Ascending aorta (tissue), 2 donors: ENCODE measurements at regions not wholly inside any gene's neighbourhood (a gene's known extent, or its start where the extent isn't known, plus 50 kb on each side); places are given as distances from the start of the nearest gene placed in this dataset.

Experiments used
- DNase-seq, 2 donors: peaks; one replicate each; pipeline ENCODE4 v3.0.0-alpha.2; 2019; ENCODE audit warnings: low spot score in 2 of 2
- H3K27ac ChIP-seq, 2 donors: fragments of 200-600 bp; sonication (generic); one replicate each; pipeline ENCODE4 v1.5.1; 2016 to 2017; ENCODE audit warnings: mild to moderate bottlenecking in 1 of 2
- H3K27me3 ChIP-seq: fragments of 200-600 bp; sonication (generic); one replicate; pipeline ENCODE4 v1.5.1; 2017
- H3K36me3 ChIP-seq, 2 donors: fragments of 200-600 bp; sonication (generic); one replicate each; pipeline ENCODE4 v1.5.1; 2016
- H3K4me1 ChIP-seq, 2 donors: fragments of 200-600 bp; sonication (generic); one replicate each; pipeline ENCODE4 v1.5.1; 2016 to 2017; ENCODE audit warnings: mild to moderate bottlenecking in 1 of 2
- H3K4me3 ChIP-seq, 2 donors: fragments of 200-600 bp; sonication (generic); one replicate each; pipeline ENCODE4 v1.5.1; 2016 to 2017; ENCODE audit warnings: mild to moderate bottlenecking in 1 of 2
- H3K9me3 ChIP-seq, 2 donors: fragments of 200-600 bp; sonication (generic); one replicate each; pipeline ENCODE4 v1.5.1; 2016
- intact Hi-C: fragments of 100-400 bp; cut with DNase I; formaldehyde crosslinking; loops from one replicate; pipeline ENCODE4 v1.15.1; 2023
- TF ChIP-seq, protein P1 (sequence below), 3 experiments: fragments of 200-600 bp in 2 of 3; fragments of 450-650 bp in 1 of 3; sonication (generic) in 2 of 3; IDR thresholded peaks; one replicate each; pipeline ENCODE4 v1.5.1; 2016 to 2019; ENCODE audit warnings: antibody characterized with exemption in 3 of 3, mild to moderate bottlenecking in 1 of 3, moderate library complexity in 1 of 3

DNA sequence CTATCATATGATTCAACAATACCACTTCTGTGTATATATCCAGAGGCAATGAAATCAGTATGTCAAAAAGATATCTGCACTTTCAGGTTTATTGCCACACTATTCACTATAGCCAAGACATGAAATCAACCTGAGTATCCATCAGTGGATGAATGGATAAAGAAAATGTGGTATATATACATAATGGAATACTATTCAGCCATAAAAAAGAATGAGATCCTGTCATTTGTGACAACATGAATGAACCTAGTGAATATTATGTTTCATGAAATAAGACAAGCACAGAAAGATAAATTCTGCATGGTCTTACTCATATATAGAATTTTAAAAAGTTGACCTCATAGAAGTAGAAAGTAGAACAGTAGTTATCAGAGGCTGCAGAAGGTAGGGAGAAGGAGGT is 281.1 kb downstream of the BAMBI start:
- TF ChIP-seq, protein P1, sequence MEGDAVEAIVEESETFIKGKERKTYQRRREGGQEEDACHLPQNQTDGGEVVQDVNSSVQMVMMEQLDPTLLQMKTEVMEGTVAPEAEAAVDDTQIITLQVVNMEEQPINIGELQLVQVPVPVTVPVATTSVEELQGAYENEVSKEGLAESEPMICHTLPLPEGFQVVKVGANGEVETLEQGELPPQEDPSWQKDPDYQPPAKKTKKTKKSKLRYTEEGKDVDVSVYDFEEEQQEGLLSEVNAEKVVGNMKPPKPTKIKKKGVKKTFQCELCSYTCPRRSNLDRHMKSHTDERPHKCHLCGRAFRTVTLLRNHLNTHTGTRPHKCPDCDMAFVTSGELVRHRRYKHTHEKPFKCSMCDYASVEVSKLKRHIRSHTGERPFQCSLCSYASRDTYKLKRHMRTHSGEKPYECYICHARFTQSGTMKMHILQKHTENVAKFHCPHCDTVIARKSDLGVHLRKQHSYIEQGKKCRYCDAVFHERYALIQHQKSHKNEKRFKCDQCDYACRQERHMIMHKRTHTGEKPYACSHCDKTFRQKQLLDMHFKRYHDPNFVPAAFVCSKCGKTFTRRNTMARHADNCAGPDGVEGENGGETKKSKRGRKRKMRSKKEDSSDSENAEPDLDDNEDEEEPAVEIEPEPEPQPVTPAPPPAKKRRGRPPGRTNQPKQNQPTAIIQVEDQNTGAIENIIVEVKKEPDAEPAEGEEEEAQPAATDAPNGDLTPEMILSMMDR (IDR thresholded peaks at IDR 0.05), result no peak
- no peaks in the 10 kb centered on the region for H3K36me3 ChIP-seq
- H3K4me3 ChIP-seq, result no peak overlapping the region
- no peaks in the 10 kb centered on the region for H3K9me3 ChIP-seq
- intact Hi-C loops, result no loop called here
- no peak overlapping the region for H3K27ac ChIP-seq
- DNase-seq, result no peak
- no peaks in the 10 kb centered on the region for H3K27me3 ChIP-seq
- H3K4me1 ChIP-seq, result peaks cover 0 to 2% of the 10 kb centered on the region in 2 donors

DNA sequence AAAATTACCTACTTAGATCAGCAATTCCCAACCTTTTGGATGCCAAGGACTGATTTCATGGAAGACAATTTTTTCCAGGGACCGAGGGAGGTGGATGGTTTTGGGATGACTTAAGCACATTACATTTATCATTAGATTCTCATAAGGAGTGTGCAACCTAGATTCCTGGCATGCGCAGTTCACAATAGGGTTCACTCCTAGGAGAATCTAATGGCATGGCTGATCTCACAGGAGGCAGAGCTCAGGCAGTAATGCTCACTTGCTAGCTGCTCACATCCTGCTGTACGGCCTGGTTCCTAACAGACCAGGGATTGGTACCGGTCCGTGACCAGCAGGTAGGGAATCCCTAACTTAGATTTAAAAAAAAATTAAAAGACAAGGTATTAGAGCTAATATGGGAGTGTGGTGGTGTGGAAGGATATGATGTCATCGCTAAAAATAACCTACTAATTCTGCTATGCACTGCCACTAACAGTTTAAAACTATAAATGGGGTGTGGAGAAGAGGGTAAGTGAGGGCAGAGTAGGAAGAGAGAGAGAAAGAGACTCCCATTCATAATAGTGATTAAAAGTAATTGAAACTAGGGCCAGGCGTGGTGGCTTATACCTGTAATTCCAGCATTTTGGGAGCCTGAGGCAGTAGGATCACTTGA is 282.7 kb downstream of the BAMBI start:
- TF ChIP-seq, protein P1 (IDR thresholded peaks at IDR 0.05), result no peak
- H3K4me3 ChIP-seq, result no peak overlapping the region
- H3K27ac ChIP-seq, result no peak overlapping the region
- no peaks in the 10 kb centered on the region for H3K36me3 ChIP-seq
- no peaks in the 10 kb centered on the region for H3K9me3 ChIP-seq
- no peak for DNase-seq
- H3K27me3 ChIP-seq, result no peaks in the 10 kb centered on the region
- H3K4me1 ChIP-seq, result no peaks in the 10 kb centered on the region
- intact Hi-C loops, result no loop called here

DNA sequence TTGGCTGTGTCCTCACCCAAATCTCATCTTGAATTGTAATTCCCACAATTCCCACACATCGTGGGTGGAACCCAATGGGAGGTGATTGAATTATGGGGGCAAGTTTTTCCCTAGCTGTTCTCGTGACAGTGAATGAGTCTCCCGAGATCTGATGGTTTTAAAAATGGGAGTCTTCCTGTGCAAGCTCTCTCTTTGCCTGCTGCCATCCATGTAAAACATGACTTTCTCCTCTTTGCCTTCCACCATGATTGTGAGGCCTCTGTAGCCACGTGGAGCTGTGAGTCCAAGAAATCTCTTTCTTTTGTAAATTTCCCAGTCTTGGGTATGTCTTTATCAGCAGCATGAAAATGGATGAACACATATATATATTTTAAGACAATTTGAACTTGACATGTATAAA is 285.4 kb downstream of the BAMBI start:
- Histone ChIP-seq H3K27me3 (no peaks in the 10 kb centered on the region), H3K27ac (no peak overlapping the region), H3K4me3 (no peak overlapping the region), H3K4me1 (no peaks in the 10 kb centered on the region), H3K36me3 (no peaks in the 10 kb centered on the region), H3K9me3 (no peaks in the 10 kb centered on the region)
- DNase-seq, result no peak
- intact Hi-C loops, result no loop called here
- TF ChIP-seq, protein P1 (IDR thresholded peaks at IDR 0.05), result no peak

DNA sequence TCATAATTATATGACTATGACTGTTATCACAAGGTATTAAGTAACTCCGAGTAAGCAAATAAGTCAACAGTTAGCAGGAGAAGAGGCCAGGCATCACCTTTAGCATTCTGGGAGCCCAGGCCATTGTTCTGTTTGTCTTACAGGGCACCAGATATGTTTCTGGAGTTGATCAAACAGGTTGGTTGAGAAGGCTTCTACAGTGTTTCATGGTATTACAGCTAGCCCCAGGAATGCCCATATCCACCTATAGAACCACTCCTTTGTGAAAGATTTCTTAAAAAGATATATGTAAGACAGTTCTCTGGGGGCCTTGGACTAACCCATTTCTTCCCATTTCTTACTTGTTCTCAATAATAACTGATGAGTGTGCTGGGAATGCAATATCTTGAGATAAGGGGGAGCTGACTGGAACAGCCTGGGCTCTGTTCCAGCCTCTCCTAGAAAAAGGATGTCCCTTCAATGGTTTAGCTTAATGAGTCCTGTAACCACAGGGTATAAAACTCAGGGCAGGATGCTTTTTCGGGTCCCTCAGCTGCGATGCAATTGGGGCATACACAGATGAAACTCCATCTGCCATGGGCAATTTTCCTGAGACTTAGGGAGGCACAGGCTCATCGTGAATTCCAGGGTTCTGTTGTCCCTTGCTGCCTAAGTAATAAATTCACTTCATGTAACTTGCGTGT is 286.4 kb downstream of the BAMBI start:
- TF ChIP-seq, protein P1 (IDR thresholded peaks at IDR 0.05), result no peak
- Histone ChIP-seq H3K4me3 (no peak overlapping the region), H3K27me3 (no peaks in the 10 kb centered on the region), H3K36me3 (no peaks in the 10 kb centered on the region), H3K9me3 (no peaks in the 10 kb centered on the region), H3K4me1 (no peaks in the 10 kb centered on the region), H3K27ac (no peak overlapping the region)
- intact Hi-C loops, result no loop called here
- no peak for DNase-seq

DNA sequence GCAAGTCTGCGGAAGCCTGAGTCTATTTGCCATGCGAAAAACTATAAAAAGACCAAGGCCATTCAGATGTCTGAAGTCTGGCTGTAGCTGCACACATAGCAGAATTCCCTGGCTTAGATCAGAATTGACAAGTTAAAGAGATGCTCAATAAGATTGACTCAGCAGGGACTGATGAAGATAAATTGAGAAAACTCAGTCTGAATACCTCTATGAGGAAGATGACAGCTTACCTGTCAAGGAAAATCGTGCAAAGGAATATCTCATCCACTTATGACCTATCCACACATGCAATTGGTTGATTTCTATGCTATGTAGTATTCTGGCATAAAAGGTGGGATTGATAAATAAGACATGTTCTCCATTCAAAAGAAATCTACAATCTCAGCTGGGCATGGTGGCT is 288.6 kb downstream of the BAMBI start:
- no peak overlapping the region for H3K27ac ChIP-seq
- H3K9me3 ChIP-seq, result no peaks in the 10 kb centered on the region
- intact Hi-C loops, result no loop called here
- no peaks in the 10 kb centered on the region for H3K27me3 ChIP-seq
- no peak overlapping the region for H3K4me3 ChIP-seq
- H3K36me3 ChIP-seq, result no peaks in the 10 kb centered on the region
- no peaks in the 10 kb centered on the region for H3K4me1 ChIP-seq
- TF ChIP-seq, protein P1 (IDR thresholded peaks at IDR 0.05), result no peak
- DNase-seq, result no peak
